SK-N-SH treated with all-trans-retinoic acid at 6 μM for 48 hours (cell line): ENCODE measurements at regions not wholly inside any gene's neighbourhood (a gene's known extent, or its start where the extent isn't known, plus 50 kb on each side); places are given as distances from the start of the nearest gene placed in this dataset.
A peak's percentile ranks its signal among the peaks of the same experiment; 100 is the strongest.

Experiments
- ATAC-seq: fragments of 200-7000 bp; cut with Tn5 transposase; 3 replicates; pipeline ENCODE4 v1.9.1; 2020; ENCODE audit warnings: mild to moderate bottlenecking, moderate library complexity
- ARNTL ChIP-seq: fragments of 450-650 bp; formaldehyde crosslinking; IDR thresholded peaks from 2 replicates; pipeline ENCODE4 v1.5.0; 2020; ENCODE audit warnings: low read depth, mild to moderate bottlenecking, moderate library complexity, borderline replicate concordance
- BACH2 ChIP-seq: fragments of 250-450 bp; sonication (Bioruptor Pico); IDR thresholded peaks from 2 replicates; pipeline ENCODE4 v1.9.0; 2021; ENCODE audit warnings: mild to moderate bottlenecking, borderline replicate concordance
- CREB5 ChIP-seq: fragments of 250-450 bp; sonication (Bioruptor Pico); IDR thresholded peaks from 2 replicates; pipeline ENCODE4 v1.5.1; 2020; ENCODE audit warnings: low read depth, mild to moderate bottlenecking, moderate library complexity
- CSDC2 ChIP-seq: fragments of 250-450 bp; sonication (Bioruptor Pico); IDR thresholded peaks from 2 replicates; pipeline ENCODE4 v1.5.0; 2020; ENCODE audit warnings: mild to moderate bottlenecking, moderate library complexity
- CSRNP3 ChIP-seq: fragments of 250-450 bp; sonication (Bioruptor Pico); IDR thresholded peaks from 2 replicates; pipeline ENCODE4 v1.5.1; 2021; ENCODE audit warnings: mild to moderate bottlenecking, moderate library complexity
- ESRRG ChIP-seq: fragments of 250-450 bp; sonication (Bioruptor Pico); IDR thresholded peaks from 2 replicates; pipeline ENCODE4 v1.6.1; 2021; ENCODE audit warnings: mild to moderate bottlenecking
- OSR1 ChIP-seq: fragments of 250-450 bp; sonication (Bioruptor Pico); IDR thresholded peaks from 2 replicates; pipeline ENCODE4 v1.8.0; 2022; ENCODE audit warnings: moderate library complexity, mild to moderate bottlenecking, inconsistent platforms
- POU6F1 ChIP-seq: fragments of 250-450 bp; sonication (Bioruptor Pico); IDR thresholded peaks from 2 replicates; pipeline ENCODE4 v1.8.0; 2021; ENCODE audit warnings: low read depth, mild to moderate bottlenecking, moderate library complexity, borderline replicate concordance
- PPARA ChIP-seq: fragments of 250-450 bp; sonication (Bioruptor Pico); IDR thresholded peaks from 2 replicates; pipeline ENCODE4 v1.5.0; 2020; ENCODE audit warnings: mild to moderate bottlenecking, borderline replicate concordance
- RARB ChIP-seq: fragments of 250-450 bp; sonication (Bioruptor Pico); IDR thresholded peaks from 2 replicates; pipeline ENCODE4 v1.8.0; 2021; ENCODE audit warnings: mild to moderate bottlenecking, moderate library complexity
- SNAI2 ChIP-seq: fragments of 250-450 bp; sonication (Bioruptor Pico); IDR thresholded peaks from 2 replicates; pipeline ENCODE4 v1.5.0; 2020; ENCODE audit warnings: mild to moderate bottlenecking, moderate library complexity
- TCF4 ChIP-seq: fragments of 250-450 bp; sonication (Bioruptor Pico); IDR thresholded peaks from 2 replicates; pipeline ENCODE4 v1.8.0; 2021; ENCODE audit warnings: mild to moderate bottlenecking, moderate library complexity, borderline replicate concordance
- TOX ChIP-seq: fragments of 250-450 bp; sonication (Bioruptor Pico); IDR thresholded peaks from 2 replicates; pipeline ENCODE4 v1.8.0; 2021; ENCODE audit warnings: mild to moderate bottlenecking, moderate library complexity, borderline replicate concordance
- ZC3H10 ChIP-seq: fragments of 250-450 bp; sonication (Bioruptor Pico); IDR thresholded peaks from 2 replicates; pipeline ENCODE4 v1.5.1; 2021; ENCODE audit warnings: mild to moderate bottlenecking, moderate library complexity
- ZFP3 ChIP-seq: fragments of 250-450 bp; sonication (Bioruptor Pico); IDR thresholded peaks from 2 replicates; pipeline ENCODE4 v1.5.0; 2020; ENCODE audit warnings: mild to moderate bottlenecking, moderate library complexity
- ZNF70 ChIP-seq: fragments of 450-650 bp; formaldehyde crosslinking; IDR thresholded peaks from 2 replicates; pipeline ENCODE4 v1.5.0; 2020; ENCODE audit warnings: mild to moderate bottlenecking, moderate library complexity
- ZNF8 ChIP-seq: fragments of 450-650 bp; formaldehyde crosslinking; IDR thresholded peaks from 2 replicates; pipeline ENCODE4 v1.5.0; 2020; ENCODE audit warnings: mild to moderate bottlenecking, moderate library complexity
- TF ChIP-seq, protein P1 (sequence below): fragments of 250-450 bp; sonication (Bioruptor Pico); IDR thresholded peaks from 2 replicates; pipeline ENCODE4 v1.5.0; 2020; ENCODE audit warnings: mild to moderate bottlenecking, moderate library complexity
- TF ChIP-seq, protein P2 (sequence below): fragments of 250-450 bp; sonication (Bioruptor Pico); IDR thresholded peaks from 2 replicates; pipeline ENCODE4 v1.8.0; 2020; ENCODE audit warnings: mild to moderate bottlenecking, moderate library complexity, borderline replicate concordance

DNA sequence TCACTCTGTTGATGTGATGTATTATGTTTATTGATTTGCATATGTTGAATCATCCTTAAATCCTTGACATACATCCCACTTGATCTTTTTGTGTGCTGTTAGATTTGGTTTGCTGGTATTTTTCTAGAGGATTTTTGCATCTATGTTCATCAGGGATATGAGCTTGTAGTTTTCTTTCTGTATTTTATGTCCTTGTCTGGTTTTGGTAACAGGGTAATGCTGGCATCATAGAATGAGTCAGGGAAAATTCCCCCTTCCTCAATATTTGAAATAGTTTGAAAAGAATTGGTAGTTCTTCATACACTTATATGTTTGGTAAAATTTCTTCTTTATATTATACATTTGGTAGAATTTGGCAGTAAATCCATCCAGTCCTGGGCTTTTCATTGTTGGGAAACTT, 89.4 kb upstream of the SLC13A1 start:
- TF ChIP-seq TOX (CRISPR knock-in tag) (no peak), POU6F1 (CRISPR knock-in tag) (no peak), ESRRG (no peak), OSR1 (CRISPR knock-in tag) (no peak), ZFP3 (no peak), SNAI2 (no peak), PPARA (CRISPR knock-in tag) (no peak), CSRNP3 (CRISPR knock-in tag) (no peak)
- TF ChIP-seq, protein P1, sequence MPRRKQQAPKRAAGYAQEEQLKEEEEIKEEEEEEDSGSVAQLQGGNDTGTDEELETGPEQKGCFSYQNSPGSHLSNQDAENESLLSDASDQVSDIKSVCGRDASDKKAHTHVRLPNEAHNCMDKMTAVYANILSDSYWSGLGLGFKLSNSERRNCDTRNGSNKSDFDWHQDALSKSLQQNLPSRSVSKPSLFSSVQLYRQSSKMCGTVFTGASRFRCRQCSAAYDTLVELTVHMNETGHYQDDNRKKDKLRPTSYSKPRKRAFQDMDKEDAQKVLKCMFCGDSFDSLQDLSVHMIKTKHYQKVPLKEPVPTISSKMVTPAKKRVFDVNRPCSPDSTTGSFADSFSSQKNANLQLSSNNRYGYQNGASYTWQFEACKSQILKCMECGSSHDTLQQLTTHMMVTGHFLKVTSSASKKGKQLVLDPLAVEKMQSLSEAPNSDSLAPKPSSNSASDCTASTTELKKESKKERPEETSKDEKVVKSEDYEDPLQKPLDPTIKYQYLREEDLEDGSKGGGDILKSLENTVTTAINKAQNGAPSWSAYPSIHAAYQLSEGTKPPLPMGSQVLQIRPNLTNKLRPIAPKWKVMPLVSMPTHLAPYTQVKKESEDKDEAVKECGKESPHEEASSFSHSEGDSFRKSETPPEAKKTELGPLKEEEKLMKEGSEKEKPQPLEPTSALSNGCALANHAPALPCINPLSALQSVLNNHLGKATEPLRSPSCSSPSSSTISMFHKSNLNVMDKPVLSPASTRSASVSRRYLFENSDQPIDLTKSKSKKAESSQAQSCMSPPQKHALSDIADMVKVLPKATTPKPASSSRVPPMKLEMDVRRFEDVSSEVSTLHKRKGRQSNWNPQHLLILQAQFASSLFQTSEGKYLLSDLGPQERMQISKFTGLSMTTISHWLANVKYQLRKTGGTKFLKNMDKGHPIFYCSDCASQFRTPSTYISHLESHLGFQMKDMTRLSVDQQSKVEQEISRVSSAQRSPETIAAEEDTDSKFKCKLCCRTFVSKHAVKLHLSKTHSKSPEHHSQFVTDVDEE (CRISPR knock-in tag): no peak
- ATAC-seq: no peak

- no peak for ATAC-seq
- TF ChIP-seq, protein P2, sequence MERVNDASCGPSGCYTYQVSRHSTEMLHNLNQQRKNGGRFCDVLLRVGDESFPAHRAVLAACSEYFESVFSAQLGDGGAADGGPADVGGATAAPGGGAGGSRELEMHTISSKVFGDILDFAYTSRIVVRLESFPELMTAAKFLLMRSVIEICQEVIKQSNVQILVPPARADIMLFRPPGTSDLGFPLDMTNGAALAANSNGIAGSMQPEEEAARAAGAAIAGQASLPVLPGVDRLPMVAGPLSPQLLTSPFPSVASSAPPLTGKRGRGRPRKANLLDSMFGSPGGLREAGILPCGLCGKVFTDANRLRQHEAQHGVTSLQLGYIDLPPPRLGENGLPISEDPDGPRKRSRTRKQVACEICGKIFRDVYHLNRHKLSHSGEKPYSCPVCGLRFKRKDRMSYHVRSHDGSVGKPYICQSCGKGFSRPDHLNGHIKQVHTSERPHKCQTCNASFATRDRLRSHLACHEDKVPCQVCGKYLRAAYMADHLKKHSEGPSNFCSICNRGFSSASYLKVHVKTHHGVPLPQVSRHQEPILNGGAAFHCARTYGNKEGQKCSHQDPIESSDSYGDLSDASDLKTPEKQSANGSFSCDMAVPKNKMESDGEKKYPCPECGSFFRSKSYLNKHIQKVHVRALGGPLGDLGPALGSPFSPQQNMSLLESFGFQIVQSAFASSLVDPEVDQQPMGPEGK (CRISPR knock-in tag): no peak
- no peak for TF ChIP-seq ARNTL (CRISPR knock-in tag)
- TF ChIP-seq, all 23 proteins: peak for 0
These were observed 85.4 kb upstream of the SLC13A1 start for GRCh38 chr7:123285076-123285700.

DNA sequence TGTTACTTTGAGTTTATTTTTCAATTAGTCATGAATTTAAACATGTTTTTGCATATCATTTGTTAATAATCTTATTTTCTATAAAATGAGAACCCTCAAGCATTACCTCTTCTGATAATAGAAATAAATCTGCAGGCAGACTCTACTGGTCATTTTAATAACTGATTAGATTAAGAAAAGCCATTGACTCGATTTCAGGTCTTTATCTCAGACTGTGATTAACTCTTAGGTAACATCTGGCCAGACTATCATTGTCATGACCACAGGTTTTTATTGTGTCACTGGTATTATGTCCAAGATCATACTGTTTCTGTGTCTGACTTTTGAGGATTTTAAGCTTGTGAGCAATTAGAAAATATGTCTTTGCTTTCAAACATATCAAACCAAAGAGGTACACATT, 83.6 kb upstream of the SLC13A1 start:
- TF ChIP-seq, protein P1 (CRISPR knock-in tag): no peak
- TF ChIP-seq ZNF70 (CRISPR knock-in tag) (no peak), RARB (no peak), TCF4 (peak; percentile 76), CSDC2 (CRISPR knock-in tag) (no peak), ARNTL (CRISPR knock-in tag) (no peak)
- no peak for ATAC-seq

GRCh38 chr7:123282181-123282580, 82.4 kb upstream of the SLC13A1 start:
- TF ChIP-seq ZNF8 (CRISPR knock-in tag) (no peak), CSDC2 (CRISPR knock-in tag) (no peak), SNAI2 (no peak), BACH2 (CRISPR knock-in tag) (no peak), ARNTL (CRISPR knock-in tag) (no peak), ESRRG (no peak), CSRNP3 (CRISPR knock-in tag) (no peak), ZFP3 (no peak), ZC3H10 (no peak), CREB5 (CRISPR knock-in tag) (no peak), PPARA (CRISPR knock-in tag) (no peak)
- TF ChIP-seq, protein P2 (CRISPR knock-in tag): no peak
- no peak for ATAC-seq
